Ovary (tissue), 3 donors: ENCODE measurements at regions not wholly inside any gene's neighbourhood (a gene's known extent, or its start where the extent isn't known, plus 50 kb on each side); places are given as distances from the start of the nearest gene placed in this dataset.

Experiments
- CTCF ChIP-seq, 3 donors: fragments of 450-650 bp in 2 of 3; fragments of 200-600 bp in 1 of 3; IDR thresholded peaks; one replicate each; pipeline versions ENCODE4 v1.5.1 to v1.8.0; 2016 to 2022; ENCODE audit warnings: antibody characterized with exemption in 3 of 3, mild to moderate bottlenecking in 1 of 3
- EP300 ChIP-seq: sonication (generic); formaldehyde crosslinking; IDR thresholded peaks from one replicate; pipeline ENCODE4 v1.6.1; 2017; ENCODE audit warnings: antibody characterized with exemption
- POLR2A ChIP-seq: fragments of 450-650 bp; IDR thresholded peaks from one replicate; pipeline ENCODE4 v1.6.1; 2017; ENCODE audit warnings: antibody characterized with exemption, mild to moderate bottlenecking, moderate library complexity
- donor health status: DM: no; HTN: no; CAD: no.

DNA sequence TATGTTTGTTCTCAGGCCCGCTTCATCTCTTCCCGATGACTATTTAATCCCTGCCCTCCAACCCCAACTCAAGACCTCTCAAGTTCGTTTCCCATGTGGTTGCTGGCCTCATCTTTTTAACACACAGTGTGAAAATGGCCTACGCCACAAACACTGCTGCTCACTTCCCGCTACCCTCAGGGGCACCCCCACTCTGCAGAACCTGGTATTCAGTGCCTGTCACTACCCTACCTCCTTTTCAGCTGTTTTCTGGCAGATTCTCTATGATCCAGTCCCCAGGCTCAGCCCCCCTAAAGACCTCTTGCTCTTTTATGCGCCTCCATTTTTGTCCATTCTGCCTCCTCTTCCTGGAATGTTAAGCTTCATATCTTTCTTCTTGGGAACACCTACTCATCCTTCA lies 152.6 kb upstream of the C1orf174 start:
- TF ChIP-seq POLR2A (no peak), CTCF (IDR thresholded peaks at IDR 0.05) (no peak), EP300 (no peak)
